Natural killer cell (primary cell): ENCODE measurements at regions not wholly inside any gene's neighbourhood (a gene's known extent, or its start where the extent isn't known, plus 50 kb on each side); places are given as distances from the start of the nearest gene placed in this dataset.

Experiments used
- ATAC-seq, 3 donors: fragments of 150-1000 bp in 2 of 3; fragments of 200-7000 bp in 1 of 3; cut with Tn5 transposase; 1 replicate in 1 of 3; 2 replicates in 2 of 3; pipeline ENCODE4 v1.10.0; 2021; ENCODE audit warnings: mild to moderate bottlenecking in 2 of 3, moderate library complexity in 2 of 3
- DNase-seq, 2 donors: peaks; one replicate each; pipeline versions ENCODE4 v3.0.0 to v3.0.0-alpha.2; 2013 to 2021; ENCODE audit warnings: mixed read lengths in 1 of 2
- H3K27ac ChIP-seq: one replicate; pipeline ENCODE4 v1.5.1; 2013; ENCODE audit warnings: mild to moderate bottlenecking, low read length
- H3K27me3 ChIP-seq: one replicate; pipeline ENCODE4 v1.6.1; 2013; ENCODE audit warnings: low read length; ENCODE audit not compliant: control insufficient read depth, insufficient read depth
- H3K36me3 ChIP-seq: one replicate; pipeline ENCODE4 v1.6.1; 2013; ENCODE audit warnings: low read length; ENCODE audit not compliant: control insufficient read depth, insufficient read depth
- H3K4me1 ChIP-seq: one replicate; pipeline ENCODE4 v1.6.1; 2013; ENCODE audit warnings: low read length; ENCODE audit not compliant: control insufficient read depth, insufficient read depth
- H3K4me3 ChIP-seq: one replicate; pipeline ENCODE4 v1.5.1; 2013; ENCODE audit warnings: low read length
- H3K9me3 ChIP-seq: one replicate; pipeline ENCODE4 v1.6.1; 2013; ENCODE audit warnings: low read length; ENCODE audit not compliant: control insufficient read depth, insufficient read depth
- H3K27ac Mint-ChIP-seq, 2 donors: one replicate each; pipeline ENCODE4 v1.8.0; 2022; ENCODE audit warnings: mild to moderate bottlenecking in 2 of 2, mixed read lengths in 2 of 2, moderate library complexity in 1 of 2
- H3K27me3 Mint-ChIP-seq, 2 donors: one replicate each; pipeline ENCODE4 v1.8.0; 2022; ENCODE audit warnings: low read depth in 2 of 2, mixed read lengths in 2 of 2
- H3K36me3 Mint-ChIP-seq: one replicate; pipeline ENCODE4 v1.8.0; 2022; ENCODE audit warnings: mixed read lengths
- H3K4me1 Mint-ChIP-seq, 2 donors: one replicate each; pipeline ENCODE4 v1.8.0; 2022; ENCODE audit warnings: mixed read lengths in 2 of 2
- H3K4me3 Mint-ChIP-seq: one replicate; pipeline ENCODE4 v1.8.0; 2022; ENCODE audit warnings: mild to moderate bottlenecking, moderate library complexity, mixed read lengths
- H3K9me3 Mint-ChIP-seq, 2 donors: one replicate each; pipeline ENCODE4 v1.8.0; 2022; ENCODE audit warnings: mixed read lengths in 2 of 2
- WGBS: methylation state at CpG from one replicate; pipeline ENCODE4 v1.1.7; 2013; ENCODE audit warnings: missing lambda C conversion rate; ENCODE audit not compliant: insufficient coverage; 5-methylcytosine and 5-hydroxymethylcytosine counted together
- intact Hi-C: fragments of 100-400 bp; cut with micrococcal nuclease; formaldehyde crosslinking; loops from one replicate; pipeline ENCODE4 v1.14.2; 2022
- TF ChIP-seq, protein P1 (sequence below): fragments of 200-600 bp; IDR thresholded peaks from one replicate; pipeline ENCODE4 v1.8.0; 2022; ENCODE audit warnings: antibody characterized with exemption

DNA sequence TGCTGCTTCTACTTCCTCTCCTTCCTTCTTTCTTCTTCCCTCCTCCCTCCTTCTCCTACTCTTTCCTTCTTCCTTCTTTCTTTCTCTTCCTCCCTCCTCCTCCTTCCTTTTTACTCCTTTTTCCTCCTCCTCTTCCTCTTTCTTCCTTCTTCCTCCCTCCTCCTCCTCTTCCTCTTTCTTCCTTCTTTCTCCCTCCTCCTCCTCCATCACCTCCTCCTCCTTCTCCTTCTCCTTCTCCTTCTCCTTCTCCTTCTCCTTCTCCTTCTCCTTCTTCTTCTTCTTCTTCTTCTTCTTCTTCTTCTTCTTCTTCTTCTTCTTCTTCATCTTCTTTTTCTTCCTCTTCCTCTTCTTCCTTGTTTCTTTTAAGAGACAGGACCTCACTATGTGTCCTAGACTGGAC, 224.0 kb downstream of the NR2F2 start:
- Histone ChIP-seq H3K27ac (no peak overlapping the region), H3K4me1 (no peaks in the 10 kb centered on the region), H3K9me3 (no peaks in the 10 kb centered on the region), H3K4me3 (no peak overlapping the region), H3K27me3 (no peaks in the 10 kb centered on the region), H3K36me3 (no peaks in the 10 kb centered on the region)
- peaks cover 0 to 3% of the 10 kb centered on the region in 2 donors for H3K27me3 Mint-ChIP-seq
- TF ChIP-seq, protein P1, sequence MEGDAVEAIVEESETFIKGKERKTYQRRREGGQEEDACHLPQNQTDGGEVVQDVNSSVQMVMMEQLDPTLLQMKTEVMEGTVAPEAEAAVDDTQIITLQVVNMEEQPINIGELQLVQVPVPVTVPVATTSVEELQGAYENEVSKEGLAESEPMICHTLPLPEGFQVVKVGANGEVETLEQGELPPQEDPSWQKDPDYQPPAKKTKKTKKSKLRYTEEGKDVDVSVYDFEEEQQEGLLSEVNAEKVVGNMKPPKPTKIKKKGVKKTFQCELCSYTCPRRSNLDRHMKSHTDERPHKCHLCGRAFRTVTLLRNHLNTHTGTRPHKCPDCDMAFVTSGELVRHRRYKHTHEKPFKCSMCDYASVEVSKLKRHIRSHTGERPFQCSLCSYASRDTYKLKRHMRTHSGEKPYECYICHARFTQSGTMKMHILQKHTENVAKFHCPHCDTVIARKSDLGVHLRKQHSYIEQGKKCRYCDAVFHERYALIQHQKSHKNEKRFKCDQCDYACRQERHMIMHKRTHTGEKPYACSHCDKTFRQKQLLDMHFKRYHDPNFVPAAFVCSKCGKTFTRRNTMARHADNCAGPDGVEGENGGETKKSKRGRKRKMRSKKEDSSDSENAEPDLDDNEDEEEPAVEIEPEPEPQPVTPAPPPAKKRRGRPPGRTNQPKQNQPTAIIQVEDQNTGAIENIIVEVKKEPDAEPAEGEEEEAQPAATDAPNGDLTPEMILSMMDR = no peak
- H3K4me3 Mint-ChIP-seq = no peak overlapping the region
- H3K27ac Mint-ChIP-seq = no peak overlapping the region
- no peak for ATAC-seq
- no peaks in the 10 kb centered on the region for H3K36me3 Mint-ChIP-seq
- DNase-seq = no peak
- no peaks in the 10 kb centered on the region for H3K4me1 Mint-ChIP-seq
- H3K9me3 Mint-ChIP-seq = peaks cover 2 to 4% of the 10 kb centered on the region in 2 donors
- intact Hi-C loops = no loop called here

DNA sequence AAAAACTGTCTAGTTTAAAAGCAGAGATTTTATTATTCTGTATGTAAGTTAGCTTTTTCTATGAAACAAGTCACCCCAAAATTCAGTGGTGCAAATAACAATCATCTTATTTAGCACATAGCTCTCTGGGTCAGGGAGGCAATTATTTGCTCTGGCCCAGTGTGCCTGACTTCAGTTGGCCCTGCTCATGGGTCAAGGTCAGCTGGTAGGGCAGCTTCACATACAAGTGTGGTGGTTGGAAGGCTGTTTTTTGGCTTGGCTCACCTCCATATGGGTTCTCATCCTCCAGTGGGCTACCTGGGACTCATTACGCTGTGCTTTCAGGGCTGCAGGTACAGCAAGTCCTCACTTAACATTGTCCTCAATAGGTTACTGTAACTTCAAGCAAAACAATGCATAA, 228.6 kb downstream of the NR2F2 start:
- intact Hi-C loops = no loop called here
- no peak overlapping the region for H3K27ac Mint-ChIP-seq
- no peak overlapping the region for H3K4me3 Mint-ChIP-seq
- DNase-seq (no peak), ATAC-seq (no peak)
- no peaks in the 10 kb centered on the region for H3K36me3 ChIP-seq
- WGBS = 88% methylated on average over 1 of the region's 1 CpG
- H3K27me3 Mint-ChIP-seq = peaks cover 0 to 11% of the 10 kb centered on the region in 2 donors
- TF ChIP-seq, protein P1 = no peak
- H3K9me3 Mint-ChIP-seq = peaks cover 2 to 7% of the 10 kb centered on the region in 2 donors
- H3K9me3 ChIP-seq = no peaks in the 10 kb centered on the region
- no peaks in the 10 kb centered on the region for H3K4me1 ChIP-seq
- no peaks in the 10 kb centered on the region for H3K36me3 Mint-ChIP-seq
- no peaks in the 10 kb centered on the region for H3K27me3 ChIP-seq
- no peak overlapping the region for H3K4me3 ChIP-seq
- H3K4me1 Mint-ChIP-seq = no peaks in the 10 kb centered on the region
- H3K27ac ChIP-seq = no peak overlapping the region

DNA sequence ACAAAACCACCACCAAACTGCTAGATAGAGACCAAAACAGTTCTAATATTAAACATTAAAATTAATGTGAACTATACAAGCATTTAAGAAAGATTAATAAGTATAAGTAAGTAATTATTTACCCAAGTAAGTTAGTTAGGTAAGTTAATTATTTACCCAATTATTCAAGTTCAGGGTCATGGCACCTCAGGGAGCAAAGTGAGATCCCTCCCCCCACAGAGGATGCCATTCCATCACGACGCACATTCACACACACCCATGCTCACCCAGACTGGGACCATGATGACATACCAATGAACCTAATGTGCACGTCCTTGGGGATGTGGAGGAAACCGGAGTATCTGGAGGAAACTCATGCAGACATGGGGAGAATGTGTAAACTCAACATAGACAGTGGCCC, 229.1 kb downstream of the NR2F2 start:
- TF ChIP-seq, protein P1 = no peak
- ATAC-seq = peak in 1 of 3 donors; percentile 37
- no peaks in the 10 kb centered on the region for H3K36me3 ChIP-seq
- no peaks in the 10 kb centered on the region for H3K9me3 ChIP-seq
- no peak overlapping the region for H3K4me3 ChIP-seq
- Mint-ChIP-seq H3K27ac (no peak overlapping the region), H3K27me3 (peaks cover 0 to 10% of the 10 kb centered on the region in 2 donors), H3K4me3 (no peak overlapping the region), H3K36me3 (no peaks in the 10 kb centered on the region), H3K4me1 (no peaks in the 10 kb centered on the region), H3K9me3 (peaks cover 2 to 5% of the 10 kb centered on the region in 2 donors)
- no peaks in the 10 kb centered on the region for H3K27me3 ChIP-seq
- H3K27ac ChIP-seq = no peak overlapping the region
- intact Hi-C loops = no loop called here
- DNase-seq = no peak
- WGBS = 87% methylated on average over 4 of the region's 4 CpGs
- no peaks in the 10 kb centered on the region for H3K4me1 ChIP-seq

DNA sequence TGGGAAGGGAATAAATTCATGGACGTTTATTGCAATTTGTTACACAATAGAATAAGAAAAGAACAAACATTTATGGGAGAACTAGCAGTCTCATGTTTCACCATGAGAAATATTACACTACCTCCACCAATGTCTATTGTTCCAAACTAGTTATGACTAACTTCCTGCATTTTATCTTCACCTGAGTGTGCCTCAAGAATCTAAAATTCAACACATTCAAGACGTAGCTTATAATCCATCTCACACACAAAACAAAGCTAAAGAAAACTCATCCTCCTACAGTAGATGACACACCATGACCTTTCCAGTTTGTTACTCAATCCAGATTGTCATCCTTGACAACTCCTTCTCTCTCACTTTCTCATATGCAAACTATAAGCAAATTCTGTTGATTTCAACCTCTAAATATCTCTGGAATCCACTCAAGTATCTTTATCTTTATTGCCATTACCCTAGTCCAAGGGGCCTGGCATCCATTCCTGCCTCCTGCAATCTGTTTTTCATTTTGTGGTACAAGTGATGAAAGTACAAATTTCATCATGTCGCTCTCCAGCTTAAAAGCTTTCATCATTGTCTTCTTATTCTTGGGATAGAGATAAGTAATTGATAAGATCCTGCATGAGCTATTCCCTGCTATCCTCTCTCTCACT, 229.9 kb downstream of the NR2F2 start:
- Histone ChIP-seq H3K36me3 (no peaks in the 10 kb centered on the region), H3K9me3 (no peaks in the 10 kb centered on the region), H3K4me1 (no peaks in the 10 kb centered on the region), H3K27ac (no peak overlapping the region), H3K4me3 (no peak overlapping the region), H3K27me3 (no peaks in the 10 kb centered on the region)
- 82% methylated on average over 3 of the region's 3 CpGs for WGBS
- Mint-ChIP-seq H3K27ac (no peak overlapping the region), H3K36me3 (no peaks in the 10 kb centered on the region), H3K9me3 (peaks cover 0 to 2% of the 10 kb centered on the region in 2 donors), H3K4me3 (no peak overlapping the region), H3K4me1 (no peaks in the 10 kb centered on the region), H3K27me3 (peaks cover 0 to 10% of the 10 kb centered on the region in 2 donors)
- no peak for ATAC-seq
- no peak for DNase-seq
- intact Hi-C loops = no loop called here
- TF ChIP-seq, protein P1 = no peak
